HG03103 (cell line): ENCODE measurements at regions not wholly inside any gene's neighbourhood (a gene's known extent, or its start where the extent isn't known, plus 50 kb on each side); places are given as distances from the start of the nearest gene placed in this dataset.
"Not testable (repeated sequence)": the region's sequence is repeated elsewhere in the genome, so short reads cannot be mapped to it uniquely, and the experiment has no call there.

Experiments
- ATAC-seq: cut with Tn5 transposase; IDR thresholded peaks from one replicate; pipeline ENCODE4 v1.9.1; 2021; ENCODE audit warnings: low read depth; ENCODE audit not compliant: unreplicated experiment

GRCh38 chr7:113622796-113623195 lies 296.0 kb downstream of the PPP1R3A start:
- no peak for ATAC-seq

- no peak for ATAC-seq
These were observed 308.2 kb downstream of the PPP1R3A start for GRCh38 chr7:113610572-113610971.

- ATAC-seq: no peak
These were observed 310.0 kb downstream of the PPP1R3A start for GRCh38 chr7:113608782-113609181.

GRCh38 chr7:113606325-113606724 lies 312.5 kb downstream of the PPP1R3A start:
- ATAC-seq: no peak

- not testable (repeated sequence) for ATAC-seq
These were observed 318.4 kb downstream of the PPP1R3A start for GRCh38 chr7:113600428-113600827.

GRCh38 chr7:113593455-113593854 lies 325.4 kb downstream of the PPP1R3A start:
- ATAC-seq: not testable (repeated sequence)

GRCh38 chr7:113592924-113593323 lies 325.9 kb downstream of the PPP1R3A start:
- not testable (repeated sequence) for ATAC-seq

GRCh38 chr7:113582471-113582870 lies 336.3 kb downstream of the PPP1R3A start:
- no peak for ATAC-seq

- not testable (repeated sequence) for ATAC-seq
These were observed 355.6 kb downstream of the PPP1R3A start for GRCh38 chr7:113563257-113563656.

- no peak for ATAC-seq
These were observed 356.0 kb downstream of the PPP1R3A start for GRCh38 chr7:113562801-113563200.

- ATAC-seq: no peak
These were observed 356.6 kb downstream of the PPP1R3A start for GRCh38 chr7:113562242-113562641.

GRCh38 chr7:113561446-113561845 lies 357.4 kb downstream of the PPP1R3A start:
- ATAC-seq: no peak

- no peak for ATAC-seq
These were observed 367.8 kb downstream of the PPP1R3A start for GRCh38 chr7:113550966-113551365.

- ATAC-seq: peak; percentile 33
These were observed 370.2 kb downstream of the PPP1R3A start for GRCh38 chr7:113548561-113548960.

GRCh38 chr7:113548137-113548536 lies 370.7 kb downstream of the PPP1R3A start:
- ATAC-seq: peak; percentile 56

- no peak for ATAC-seq
These were observed 397.3 kb downstream of the PPP1R3A start for GRCh38 chr7:113521468-113521867.

- no peak for ATAC-seq
These were observed 399.3 kb downstream of the PPP1R3A start for GRCh38 chr7:113519472-113519871.

GRCh38 chr7:113504691-113505090 lies 386.3 kb upstream of the SMIM30 start:
- ATAC-seq: no peak

GRCh38 chr7:113504142-113504541 lies 385.8 kb upstream of the SMIM30 start:
- no peak for ATAC-seq

- ATAC-seq: not testable (repeated sequence)
These were observed 378.2 kb upstream of the SMIM30 start for GRCh38 chr7:113496586-113496985.

- ATAC-seq: not testable (repeated sequence)
These were observed 376.6 kb upstream of the SMIM30 start for GRCh38 chr7:113494797-113495566.

- no peak for ATAC-seq
These were observed 373.0 kb upstream of the SMIM30 start for GRCh38 chr7:113491305-113491704.
